ENCODE measurements at regions not wholly inside any gene's neighbourhood (a gene's known extent, or its start where the extent isn't known, plus 50 kb on each side); places are given as distances from the start of the nearest gene placed in this dataset.

DNA sequence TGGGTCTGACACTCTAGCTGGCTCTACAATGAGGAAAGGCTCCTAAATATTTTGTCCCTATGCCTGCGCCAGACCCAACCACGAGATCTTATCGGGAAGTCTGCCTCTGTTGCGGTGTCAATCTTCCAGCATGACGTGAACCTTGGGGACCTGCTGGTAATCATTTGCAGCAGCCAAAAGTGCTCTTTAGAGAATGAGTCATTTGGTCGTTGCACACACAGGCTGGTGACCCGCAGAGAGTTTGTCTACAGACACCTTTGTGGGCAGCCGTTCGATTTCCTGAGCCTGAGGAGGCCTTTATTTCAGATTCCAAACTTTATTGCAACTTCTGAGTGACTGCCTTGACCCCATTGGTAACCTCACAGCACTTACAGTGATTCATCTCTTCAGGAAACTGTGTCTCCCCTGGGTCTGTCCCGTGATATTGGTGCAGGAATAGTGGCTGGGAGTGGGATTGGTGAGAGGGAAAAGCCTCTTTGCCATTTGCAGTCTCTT lies 326.1 kb downstream of the NSG2 start:
- TF ChIP-seq, protein P1, sequence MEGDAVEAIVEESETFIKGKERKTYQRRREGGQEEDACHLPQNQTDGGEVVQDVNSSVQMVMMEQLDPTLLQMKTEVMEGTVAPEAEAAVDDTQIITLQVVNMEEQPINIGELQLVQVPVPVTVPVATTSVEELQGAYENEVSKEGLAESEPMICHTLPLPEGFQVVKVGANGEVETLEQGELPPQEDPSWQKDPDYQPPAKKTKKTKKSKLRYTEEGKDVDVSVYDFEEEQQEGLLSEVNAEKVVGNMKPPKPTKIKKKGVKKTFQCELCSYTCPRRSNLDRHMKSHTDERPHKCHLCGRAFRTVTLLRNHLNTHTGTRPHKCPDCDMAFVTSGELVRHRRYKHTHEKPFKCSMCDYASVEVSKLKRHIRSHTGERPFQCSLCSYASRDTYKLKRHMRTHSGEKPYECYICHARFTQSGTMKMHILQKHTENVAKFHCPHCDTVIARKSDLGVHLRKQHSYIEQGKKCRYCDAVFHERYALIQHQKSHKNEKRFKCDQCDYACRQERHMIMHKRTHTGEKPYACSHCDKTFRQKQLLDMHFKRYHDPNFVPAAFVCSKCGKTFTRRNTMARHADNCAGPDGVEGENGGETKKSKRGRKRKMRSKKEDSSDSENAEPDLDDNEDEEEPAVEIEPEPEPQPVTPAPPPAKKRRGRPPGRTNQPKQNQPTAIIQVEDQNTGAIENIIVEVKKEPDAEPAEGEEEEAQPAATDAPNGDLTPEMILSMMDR (IDR thresholded peaks at IDR 0.05) = no peak

- TF ChIP-seq, protein P1 (IDR thresholded peaks at IDR 0.05) = no peak
These were observed 328.7 kb downstream of the NSG2 start for GRCh38 chr5:174374206-174374605.

- TF ChIP-seq, protein P1 (IDR thresholded peaks at IDR 0.05) = no peak
These were observed 330.6 kb downstream of the NSG2 start for GRCh38 chr5:174376056-174376455.

GRCh38 chr5:174376726-174377373 lies 331.3 kb downstream of the NSG2 start:
- TF ChIP-seq, protein P1 (IDR thresholded peaks at IDR 0.05) = no peak

- TF ChIP-seq, protein P1 (IDR thresholded peaks at IDR 0.05) = no peak
These were observed 332.8 kb downstream of the NSG2 start for GRCh38 chr5:174378121-174378874.

GRCh38 chr5:174380311-174380710 lies 334.8 kb downstream of the NSG2 start:
- TF ChIP-seq, protein P1 (IDR thresholded peaks at IDR 0.05) = no peak

GRCh38 chr5:174381241-174381640 lies 335.7 kb downstream of the NSG2 start:
- TF ChIP-seq, protein P1 (IDR thresholded peaks at IDR 0.05) = no peak

Data from LNCAP (cell line).